ENCODE measurements at regions not wholly inside any gene's neighbourhood (a gene's known extent, or its start where the extent isn't known, plus 50 kb on each side); places are given as distances from the start of the nearest gene placed in this dataset.

DNA sequence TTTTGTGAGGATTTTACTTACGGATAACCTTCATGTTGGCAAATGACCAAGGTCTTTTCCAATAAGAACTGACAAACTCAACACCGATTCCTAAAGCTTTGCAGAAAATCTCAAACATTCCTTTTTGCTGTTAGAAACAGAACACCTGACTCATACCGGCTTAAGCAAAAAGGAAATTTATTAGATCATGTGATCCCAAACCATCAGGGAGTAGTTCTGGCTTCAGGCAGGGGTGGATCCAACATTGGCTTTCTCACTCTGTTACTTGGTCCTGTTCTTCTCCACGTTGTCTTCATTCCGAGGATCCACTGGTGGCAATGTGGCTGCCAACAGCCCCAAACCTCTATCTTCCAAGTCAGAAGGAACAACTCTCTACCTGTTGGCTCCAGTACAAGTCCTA, 95.9 kb upstream of the PMEPA1 start:
- TF ChIP-seq, protein P1, sequence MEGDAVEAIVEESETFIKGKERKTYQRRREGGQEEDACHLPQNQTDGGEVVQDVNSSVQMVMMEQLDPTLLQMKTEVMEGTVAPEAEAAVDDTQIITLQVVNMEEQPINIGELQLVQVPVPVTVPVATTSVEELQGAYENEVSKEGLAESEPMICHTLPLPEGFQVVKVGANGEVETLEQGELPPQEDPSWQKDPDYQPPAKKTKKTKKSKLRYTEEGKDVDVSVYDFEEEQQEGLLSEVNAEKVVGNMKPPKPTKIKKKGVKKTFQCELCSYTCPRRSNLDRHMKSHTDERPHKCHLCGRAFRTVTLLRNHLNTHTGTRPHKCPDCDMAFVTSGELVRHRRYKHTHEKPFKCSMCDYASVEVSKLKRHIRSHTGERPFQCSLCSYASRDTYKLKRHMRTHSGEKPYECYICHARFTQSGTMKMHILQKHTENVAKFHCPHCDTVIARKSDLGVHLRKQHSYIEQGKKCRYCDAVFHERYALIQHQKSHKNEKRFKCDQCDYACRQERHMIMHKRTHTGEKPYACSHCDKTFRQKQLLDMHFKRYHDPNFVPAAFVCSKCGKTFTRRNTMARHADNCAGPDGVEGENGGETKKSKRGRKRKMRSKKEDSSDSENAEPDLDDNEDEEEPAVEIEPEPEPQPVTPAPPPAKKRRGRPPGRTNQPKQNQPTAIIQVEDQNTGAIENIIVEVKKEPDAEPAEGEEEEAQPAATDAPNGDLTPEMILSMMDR (IDR thresholded peaks at IDR 0.05): no peak
- TF ChIP-seq POLR2A (IDR thresholded peaks at IDR 0.05) (no peak), POLR2AphosphoS5 (IDR thresholded peaks at IDR 0.05) (no peak)
